CD1c-positive myeloid dendritic cell (primary cell): ENCODE measurements at regions not wholly inside any gene's neighbourhood (a gene's known extent, or its start where the extent isn't known, plus 50 kb on each side); places are given as distances from the start of the nearest gene placed in this dataset.

ENCODE experiments used
- DNase-seq: peaks from one replicate; pipeline ENCODE4 v3.0.0-alpha.2; 2016; ENCODE audit errors: extremely low spot score

DNA sequence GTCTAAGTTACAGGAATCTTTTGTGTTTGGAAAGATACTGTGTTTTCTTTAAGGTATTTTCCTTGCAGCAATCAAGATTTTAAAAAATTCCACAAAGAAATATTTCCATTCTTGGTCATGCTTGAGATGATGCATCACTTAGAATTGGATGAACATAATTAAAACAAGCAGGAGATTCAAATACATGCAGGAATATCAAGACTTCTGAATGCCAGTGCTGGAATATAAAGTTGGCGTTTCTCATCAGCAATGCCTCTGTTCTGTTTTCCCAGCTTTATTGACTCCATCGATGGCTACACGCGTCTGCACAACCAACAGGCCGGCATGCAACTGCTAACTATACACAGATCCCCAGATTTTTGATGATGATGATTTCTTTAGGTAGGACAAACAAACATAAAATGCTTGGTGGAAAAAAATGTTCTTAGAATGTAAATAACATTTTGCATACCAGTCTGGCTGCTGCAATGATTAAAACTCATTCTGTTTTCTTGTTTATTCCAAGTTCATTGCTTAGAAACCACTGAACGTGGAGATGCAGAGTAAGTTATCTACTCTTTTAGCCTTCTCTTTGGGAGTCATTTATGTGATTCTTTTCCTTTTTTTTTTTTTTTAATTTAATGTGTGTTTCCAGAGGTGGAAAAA lies 91.3 kb upstream of the FAM171A1 start:
- no peak for DNase-seq

DNA sequence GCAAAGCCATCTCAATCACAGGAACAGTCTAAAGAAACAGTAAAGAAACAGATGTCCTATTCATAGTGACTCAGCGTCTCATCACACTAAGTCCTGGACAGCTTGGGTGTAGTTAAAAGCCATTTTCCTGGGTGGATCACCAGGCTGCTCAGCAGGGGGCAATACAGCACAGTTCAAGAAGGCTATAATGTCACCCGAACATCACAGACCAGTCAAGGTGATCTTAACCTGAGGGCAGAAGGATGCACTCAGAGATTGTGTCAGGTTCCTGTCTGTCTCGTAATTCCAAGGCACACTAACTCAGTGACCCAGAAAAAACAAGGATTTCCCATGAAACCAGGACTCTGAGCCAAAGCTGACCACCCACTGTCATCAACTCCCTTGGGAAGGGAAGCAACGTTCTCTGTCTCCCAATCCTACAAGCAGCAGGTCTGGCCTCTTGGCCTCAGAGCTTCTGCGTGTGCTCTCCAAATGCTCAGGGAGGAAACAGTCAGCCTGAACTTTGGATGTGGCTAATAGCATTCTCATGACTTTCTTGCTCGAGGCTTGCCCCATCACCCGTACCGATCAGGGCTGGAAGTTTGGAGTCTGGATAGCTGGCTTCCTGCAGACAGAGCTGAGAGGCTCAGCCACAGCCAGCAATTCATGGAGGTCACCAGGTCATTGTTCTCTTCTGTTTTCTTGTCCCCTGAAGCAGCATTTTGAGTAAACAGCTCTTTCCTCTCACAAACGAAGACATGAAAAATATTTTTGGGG lies 90.4 kb upstream of the FAM171A1 start:
- DNase-seq: no peak

DNA sequence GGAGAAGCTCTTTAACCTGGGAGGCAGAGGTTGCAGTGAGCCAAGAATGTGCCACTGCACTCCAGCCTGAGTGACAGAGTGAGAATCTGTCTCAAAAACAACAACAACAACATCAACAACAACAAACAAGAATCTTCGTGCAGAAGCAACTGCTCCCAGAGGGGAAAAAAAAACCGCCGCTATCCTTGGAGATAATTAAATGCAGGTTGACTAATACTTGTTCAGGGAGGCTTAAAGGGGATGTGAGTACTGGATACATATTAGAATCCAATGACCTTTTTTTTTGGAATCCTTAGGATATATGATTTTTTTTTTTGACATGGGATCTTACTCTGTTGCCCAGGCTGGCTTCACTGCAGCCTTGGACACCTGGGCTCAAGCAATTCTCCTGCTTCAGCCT lies 89.6 kb upstream of the FAM171A1 start:
- DNase-seq: no peak

DNA sequence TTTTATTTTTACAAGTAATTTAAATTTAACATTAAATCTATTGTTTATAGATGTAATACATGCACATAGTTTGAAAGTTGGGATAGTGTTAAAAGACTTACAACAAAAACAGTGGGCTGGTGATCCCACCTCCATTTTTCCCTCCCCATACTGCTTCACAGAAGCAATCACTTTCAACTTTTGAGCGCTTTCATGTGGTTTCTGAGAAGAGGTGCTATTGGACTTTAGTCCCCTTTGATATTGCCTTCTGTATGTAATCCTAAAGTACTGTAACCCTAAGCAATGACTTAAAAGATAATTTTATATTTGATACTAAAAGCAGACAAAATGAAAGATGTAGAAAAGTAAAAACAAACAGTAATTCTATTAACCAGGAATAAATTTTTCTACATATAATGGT lies 88.1 kb upstream of the FAM171A1 start:
- DNase-seq: no peak

DNA sequence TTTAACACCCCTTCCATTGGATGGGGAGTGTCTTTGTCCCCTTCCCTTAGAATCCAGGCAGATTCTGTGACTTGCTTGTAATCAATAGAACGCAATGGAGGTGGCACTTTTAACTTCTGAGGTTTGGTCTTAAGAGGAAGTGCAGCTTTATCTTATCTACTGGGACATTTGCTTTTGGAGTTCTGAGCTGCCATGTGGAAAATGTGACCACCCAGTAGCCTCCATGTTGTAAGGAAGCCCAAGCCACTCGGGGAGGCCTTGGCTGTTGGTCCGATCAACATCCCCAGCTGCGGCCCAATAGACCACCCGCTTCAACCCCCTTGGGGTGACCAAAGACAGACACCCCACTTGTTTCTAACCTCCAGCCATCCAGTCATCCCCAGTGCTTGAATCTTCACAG lies 86.3 kb upstream of the FAM171A1 start:
- no peak for DNase-seq

DNA sequence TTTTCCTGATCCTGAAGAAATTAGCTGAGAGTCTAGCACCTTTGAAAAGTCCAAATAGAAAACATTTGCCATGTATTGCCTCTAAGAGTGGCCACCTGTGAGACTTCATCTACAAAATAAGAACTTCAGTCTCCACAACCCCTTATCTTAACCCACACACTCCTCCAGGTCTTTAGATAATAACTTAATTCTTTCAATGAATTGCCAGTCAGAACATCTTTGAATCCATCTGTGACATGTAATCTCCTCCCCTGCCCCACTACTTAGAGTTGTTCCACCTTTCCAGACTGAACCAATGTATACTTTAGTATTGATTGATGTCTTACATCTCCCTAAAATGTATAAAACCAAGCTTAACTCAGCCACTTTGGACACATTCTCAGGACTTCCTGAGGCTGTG lies 84.4 kb upstream of the FAM171A1 start:
- no peak for DNase-seq

DNA sequence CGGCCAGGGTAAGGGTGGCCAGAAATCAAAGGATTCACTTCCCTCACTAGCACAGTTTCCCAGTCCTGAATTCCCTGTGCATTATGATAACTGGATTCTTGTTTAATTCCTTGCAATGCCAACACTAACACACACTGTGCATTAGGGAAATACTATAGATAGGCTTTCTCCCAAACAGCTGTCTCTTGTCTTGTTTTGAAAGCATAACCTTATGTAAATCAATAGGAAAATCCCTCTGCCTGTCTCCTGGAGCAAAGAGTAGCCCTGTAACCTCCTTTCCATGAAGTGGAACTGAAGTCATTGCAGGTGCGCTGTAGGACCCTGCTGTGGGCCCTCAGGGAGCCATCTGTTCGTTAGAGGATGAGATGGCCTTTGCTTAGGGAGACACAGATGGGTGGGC lies 82.8 kb upstream of the FAM171A1 start:
- DNase-seq: no peak

DNA sequence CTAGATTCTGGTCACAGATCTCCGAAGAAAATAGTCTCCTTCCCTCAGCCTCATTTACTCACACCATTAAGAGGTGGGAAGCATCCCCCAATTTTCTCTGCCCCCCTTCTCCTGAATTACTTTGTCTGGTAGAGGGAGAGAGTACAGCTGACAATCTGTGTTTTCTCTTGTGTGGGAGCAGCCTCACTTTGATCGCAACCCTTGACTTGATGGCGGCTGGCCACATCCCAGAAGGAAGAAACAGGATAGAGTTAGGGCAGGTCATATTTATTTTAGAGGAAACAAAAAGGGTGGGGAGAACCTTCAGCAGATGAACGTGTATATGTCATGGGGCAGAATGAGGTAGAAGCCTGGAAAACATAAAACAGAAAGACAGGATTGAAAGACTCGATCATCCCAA lies 82.4 kb upstream of the FAM171A1 start:
- DNase-seq: no peak

DNA sequence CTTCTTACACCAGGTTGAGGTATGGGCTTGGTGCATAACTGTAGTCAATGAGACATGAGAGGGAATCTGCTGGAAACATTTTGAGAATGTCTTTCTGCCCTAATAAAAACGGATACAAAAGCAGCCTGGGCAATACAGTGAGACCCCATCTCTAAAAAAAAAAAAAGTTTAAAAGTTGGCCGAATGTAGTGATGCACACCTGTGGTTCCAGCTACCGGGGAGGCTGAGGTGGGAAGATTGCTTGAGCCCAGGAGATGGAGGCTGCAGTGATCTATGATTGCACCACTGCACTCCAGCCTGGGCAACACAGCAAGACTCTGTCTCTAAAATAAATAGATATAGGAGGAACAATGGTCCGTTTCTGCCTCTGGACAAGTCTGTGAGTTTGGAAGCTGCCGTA lies 81.5 kb upstream of the FAM171A1 start:
- no peak for DNase-seq

DNA sequence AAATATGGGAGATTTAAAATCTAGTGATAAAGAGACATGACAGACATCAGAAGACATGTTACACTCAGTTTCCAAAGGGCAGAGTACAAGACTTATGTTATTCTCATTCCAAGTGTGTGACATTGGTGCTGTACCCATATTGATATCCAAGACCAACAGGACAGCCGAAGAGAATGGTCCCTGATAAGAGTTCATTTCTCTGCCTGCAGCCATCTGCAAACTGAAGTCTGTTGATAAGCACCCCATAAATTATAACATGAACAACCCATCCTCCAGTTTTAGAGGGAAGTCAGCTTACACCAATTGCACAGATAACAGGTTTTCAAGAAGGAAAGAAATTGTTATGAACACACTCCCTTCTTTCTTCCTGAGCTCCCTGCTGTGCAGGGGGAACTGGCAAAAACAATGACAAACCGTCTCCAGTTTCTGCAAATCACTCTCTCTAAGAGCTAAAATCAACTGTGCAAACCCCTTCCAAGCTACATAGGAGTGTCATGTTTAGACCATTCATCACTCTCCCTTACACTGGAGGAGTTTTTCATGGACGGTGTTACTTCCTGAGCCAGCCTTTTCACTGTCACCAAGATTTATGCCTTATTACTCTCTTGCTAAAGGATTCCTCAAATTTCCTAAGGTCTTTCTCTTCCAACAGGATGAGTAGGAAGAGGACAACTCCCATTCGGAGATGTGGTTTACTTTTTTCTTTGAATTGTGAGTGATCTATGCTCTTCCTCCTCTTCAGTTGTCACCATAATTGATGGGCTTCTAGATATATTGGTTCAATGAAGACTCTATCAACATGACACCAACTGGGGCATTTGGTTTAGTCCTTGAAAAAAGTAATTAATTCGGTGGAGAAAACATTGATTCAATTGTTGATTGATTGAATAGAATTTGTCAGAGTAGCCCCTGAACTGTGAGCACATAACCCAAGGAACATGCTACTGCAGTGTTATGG lies 80.3 kb upstream of the FAM171A1 start:
- DNase-seq: no peak

DNA sequence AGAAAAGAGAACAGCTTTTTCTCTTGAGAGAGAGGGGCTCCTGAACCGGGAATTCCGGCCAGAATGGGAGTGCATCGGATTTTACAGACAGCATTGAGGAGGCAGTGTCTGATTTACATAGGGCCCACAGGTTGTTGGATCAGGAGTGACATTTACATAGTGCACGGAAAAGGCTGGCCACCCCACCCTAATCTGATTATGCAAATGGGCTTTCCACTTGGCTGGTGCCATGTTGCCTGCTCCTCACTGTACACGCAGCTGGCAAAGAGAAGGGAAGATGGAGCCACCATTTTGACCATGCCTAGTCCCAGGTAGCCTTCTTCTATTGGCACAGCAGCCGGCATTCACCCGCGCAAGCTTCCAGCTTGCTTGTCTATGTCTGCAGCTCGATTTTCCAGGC lies 77.5 kb upstream of the FAM171A1 start:
- no peak for DNase-seq

DNA sequence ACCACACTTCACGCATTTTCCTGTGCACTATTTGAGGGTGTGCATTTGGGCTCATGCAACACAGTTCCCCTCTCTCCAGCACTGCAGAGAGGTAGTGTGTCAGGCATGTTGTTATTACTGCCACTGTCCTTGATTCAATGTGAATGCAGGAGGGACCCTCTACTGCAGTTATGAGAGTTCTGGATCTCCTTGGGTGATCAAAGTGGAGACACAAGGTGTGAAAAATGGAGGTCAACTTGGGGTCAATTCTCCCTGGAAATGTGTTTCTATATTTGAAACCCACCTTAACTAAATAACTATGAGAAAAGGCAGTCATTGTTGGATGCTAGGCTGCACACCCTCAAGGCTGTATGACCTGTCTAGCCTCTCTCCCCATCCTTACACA lies 73.9 kb upstream of the FAM171A1 start:
- DNase-seq: no peak

DNA sequence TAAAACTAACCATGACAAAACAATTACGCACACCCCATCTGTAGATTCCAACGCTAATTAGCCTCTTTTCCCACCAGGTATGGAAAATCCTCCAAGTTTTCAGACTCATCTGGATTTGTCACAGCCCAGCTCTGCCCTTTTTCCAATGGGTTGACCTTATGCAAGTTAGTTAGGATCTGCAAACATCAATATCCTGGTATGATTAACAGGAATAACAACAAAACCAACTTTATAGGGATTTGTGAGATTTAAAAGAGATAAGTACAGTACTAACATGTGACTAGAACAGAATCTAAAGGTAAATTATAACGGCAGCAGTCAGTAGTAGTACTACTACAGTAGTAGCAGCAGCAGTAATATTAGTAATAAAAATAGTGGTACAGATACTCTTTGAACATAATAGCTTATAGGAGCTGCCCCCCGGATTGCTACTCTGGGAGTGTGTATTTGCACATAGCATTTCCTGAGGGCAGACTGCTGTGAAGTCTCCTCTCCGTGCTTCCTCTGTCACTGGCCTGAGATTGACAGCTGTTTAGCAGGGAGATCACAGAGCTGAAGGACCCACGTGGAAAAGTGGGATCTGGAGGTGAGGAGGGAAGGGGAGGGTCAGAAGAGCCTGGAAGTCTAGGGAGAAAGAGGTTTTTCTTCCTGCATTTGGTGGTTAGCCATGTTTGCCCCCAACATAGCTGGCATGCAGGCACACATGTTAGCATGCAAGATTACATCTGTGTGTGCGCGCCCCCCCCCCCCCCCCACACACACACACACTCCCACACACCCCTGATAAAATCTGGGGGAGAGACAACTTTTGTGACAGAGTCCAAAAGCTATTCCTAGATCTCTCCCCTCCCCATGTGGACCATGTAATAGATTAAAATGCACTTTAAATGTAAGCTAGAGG lies 73.3 kb upstream of the FAM171A1 start:
- no peak for DNase-seq

DNA sequence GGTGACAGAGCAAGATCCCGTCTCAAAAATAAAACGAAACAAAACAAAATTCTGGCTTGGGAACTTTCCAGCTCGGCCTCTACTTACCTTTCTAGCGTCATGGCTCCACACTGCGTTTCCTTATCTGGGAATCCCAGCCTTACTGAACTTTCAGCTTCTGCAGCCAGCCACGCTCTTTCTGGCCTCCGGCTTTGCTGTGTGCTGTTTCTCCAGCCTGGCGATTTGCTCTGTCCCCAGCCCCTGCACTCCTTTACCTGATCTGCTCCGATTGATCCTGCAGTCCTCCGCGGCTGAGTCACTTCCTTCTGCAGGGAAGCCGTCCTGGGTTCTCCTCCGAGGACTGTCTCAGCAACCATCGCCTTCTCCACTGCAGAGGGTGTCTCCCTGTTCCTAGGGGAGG lies 71.0 kb upstream of the FAM171A1 start:
- DNase-seq: no peak

DNA sequence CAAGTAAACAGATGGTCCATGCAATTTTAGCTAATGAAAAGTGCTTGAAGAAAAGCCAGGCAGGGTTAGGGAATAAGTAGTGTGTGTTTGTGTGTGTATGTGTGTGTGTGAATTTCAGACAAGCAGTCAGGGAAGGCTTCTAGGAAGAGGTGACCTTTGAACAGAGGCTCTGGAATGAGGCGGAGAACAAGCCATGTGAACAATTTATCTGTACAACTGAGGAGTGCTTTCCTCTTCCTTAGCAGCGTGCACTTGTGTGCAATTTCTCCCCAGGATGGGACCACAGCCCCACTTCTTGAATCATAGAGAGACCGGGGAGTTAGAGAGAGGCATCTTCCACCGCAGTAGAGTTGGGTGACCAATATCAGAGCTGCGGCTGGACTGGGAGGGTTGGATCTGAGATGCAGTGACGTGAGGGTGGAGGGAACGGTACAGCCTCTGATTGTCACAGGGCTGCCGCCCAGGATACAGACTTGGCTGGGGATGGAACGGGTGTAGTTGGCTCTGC lies 69.2 kb upstream of the FAM171A1 start:
- no peak for DNase-seq

DNA sequence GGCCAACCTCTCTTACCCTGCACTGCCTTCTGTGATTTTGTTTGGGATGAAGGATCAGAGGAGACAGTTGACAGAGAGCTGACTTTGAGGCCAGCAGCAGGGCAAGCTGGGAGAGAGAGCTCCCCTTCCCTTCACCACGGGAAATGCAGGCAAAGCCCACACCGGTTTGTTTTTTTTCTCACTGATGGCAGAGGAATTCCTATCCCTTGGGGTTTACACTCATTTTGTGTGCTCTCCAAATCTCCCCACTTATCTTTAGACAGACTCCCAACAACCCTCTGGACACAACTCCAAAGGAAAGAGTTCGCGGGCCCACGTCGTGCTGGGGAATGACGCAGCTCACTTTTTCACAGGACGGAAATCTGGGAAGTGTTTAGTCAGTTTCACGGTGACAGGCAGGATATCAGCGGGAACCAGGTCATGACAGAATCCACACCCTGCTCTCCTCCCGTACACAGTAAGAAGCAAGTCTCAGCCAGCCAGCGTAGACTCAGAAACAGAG lies 68.3 kb upstream of the FAM171A1 start:
- no peak for DNase-seq

DNA sequence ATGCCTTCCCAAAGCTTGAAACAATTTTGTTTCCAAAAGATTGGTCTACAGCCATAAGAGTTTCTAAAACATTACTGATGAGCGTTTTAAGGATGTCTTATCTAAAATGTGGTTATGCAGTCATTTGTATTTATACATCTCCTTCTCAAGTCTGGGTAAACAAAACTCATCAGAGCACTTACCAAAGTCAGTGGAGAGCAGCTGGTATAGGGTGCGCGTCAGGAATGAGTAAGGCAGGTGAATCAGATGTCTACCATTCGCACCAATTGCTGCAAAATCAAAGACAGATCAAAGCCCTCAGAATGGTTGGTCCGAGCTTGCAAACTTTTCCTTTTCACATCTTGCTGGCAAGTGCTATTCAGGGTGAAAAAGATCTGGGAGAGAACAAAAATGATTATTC lies 65.6 kb upstream of the FAM171A1 start:
- no peak for DNase-seq

DNA sequence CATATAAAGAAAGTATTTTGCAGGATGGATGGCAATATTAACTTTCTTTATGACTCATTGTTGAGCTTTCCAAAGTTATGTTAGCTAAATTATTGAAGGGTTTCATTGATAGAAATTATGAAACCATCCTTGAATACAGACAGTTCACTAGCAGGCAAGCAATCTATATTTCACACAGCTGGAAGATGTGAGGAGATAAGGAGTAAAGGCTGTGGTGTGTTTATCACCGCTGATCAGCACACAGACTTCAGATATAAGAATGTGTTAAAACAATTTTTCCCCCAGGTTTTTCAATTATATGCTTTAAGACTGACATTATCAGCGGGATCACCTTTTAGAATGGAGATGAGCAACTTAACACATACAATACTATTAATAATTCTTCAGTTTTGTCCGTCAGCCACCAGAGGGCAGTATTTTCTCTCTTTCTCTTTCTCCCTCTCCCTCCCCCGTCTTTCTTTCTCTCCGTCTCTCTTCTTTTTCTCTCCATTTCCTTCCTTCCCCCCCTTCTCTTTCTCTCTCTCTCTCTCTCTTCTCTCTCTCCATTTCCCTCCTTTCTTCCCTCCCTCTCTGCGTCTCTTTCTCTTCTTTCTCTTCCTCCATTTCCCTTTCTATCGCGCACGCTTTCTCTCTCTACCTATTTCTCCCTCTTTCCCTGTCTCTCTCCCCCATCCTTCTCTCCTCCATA lies 62.9 kb upstream of the FAM171A1 start:
- peak; percentile 45 for DNase-seq

DNA sequence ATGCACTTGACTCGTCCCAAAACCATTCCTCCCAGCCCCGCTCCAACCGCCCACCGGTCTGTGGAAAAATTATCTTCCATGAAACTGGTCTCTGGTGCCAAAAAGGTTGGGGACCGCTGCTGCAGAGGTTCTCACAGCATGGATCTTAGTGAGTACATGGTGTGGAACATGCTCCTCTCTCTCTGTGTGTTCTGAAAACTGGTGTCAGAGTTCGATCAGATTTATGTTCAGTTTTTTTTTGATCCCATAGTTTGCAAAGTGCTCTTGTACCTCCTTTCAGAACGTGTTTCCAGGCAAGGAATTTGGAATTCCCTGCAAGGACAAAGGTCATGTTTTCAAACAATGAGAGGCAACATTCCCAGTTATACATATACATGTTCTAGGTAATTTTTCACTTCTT lies 61.2 kb upstream of the FAM171A1 start:
- no peak for DNase-seq

DNA sequence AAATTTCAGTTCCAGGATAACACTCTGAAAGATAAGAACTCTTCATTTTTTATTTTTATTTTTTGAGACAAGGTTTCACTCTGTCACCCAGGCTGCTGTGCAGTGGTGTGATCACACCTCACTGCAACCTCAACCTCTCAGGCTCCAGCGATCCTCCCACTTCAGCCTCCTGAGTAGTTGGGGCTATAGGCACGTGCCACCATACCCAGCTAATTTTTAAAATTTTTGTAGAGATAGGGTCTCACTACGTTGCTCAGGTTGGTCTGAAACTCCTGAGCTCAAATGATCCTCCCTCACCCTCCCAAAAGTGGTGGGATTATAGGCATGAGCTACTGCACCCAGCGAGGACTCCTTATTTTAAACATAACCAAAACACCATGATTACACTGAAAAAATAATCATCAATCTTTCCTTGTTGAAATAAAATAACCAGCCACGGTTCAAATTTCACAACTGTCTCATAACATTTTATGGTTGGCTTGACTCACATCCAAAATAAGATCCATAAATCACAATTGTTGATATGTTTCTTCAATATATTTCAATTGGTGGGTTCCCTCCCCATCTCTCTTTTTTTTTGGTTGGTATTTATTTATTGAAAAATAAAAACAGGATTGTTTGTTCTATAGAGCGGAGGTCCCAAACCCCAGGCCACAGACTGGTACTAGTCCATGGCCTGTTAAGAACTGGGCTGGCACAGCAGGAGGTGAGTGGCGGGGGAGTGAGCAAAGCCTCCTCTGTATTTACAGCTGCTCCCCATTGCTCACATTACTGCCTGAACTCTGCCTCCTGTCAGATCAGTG lies 60.1 kb upstream of the FAM171A1 start:
- no peak for DNase-seq
